ENCODE measurements at regions not wholly inside any gene's neighbourhood (a gene's known extent, or its start where the extent isn't known, plus 50 kb on each side); places are given as distances from the start of the nearest gene placed in this dataset.

GRCh38 chr6:168133687-168134559 lies 54.9 kb upstream of the FRMD1 start:
- Histone ChIP-seq H3K4me3 (ENCODE audit: low read length in 2 of 2) (peak overlapping the region in 1 of 2 donors; percentile 26), H3K27me3 (ENCODE audit: control insufficient read depth in 2 of 2, insufficient read depth in 2 of 2, low read length in 2 of 2) (no peaks in the 10 kb centered on the region), H3K36me3 (ENCODE audit: control insufficient read depth in 2 of 2, insufficient read depth in 2 of 2, low read length in 2 of 2) (no peaks in the 10 kb centered on the region), H3K27ac (ENCODE audit: low read depth in 2 of 2, low read length in 2 of 2) (no peak overlapping the region), H3K9me3 (ENCODE audit: control insufficient read depth in 2 of 2, low read length in 2 of 2) (no peaks in the 10 kb centered on the region), H3K9ac (ENCODE audit: low read depth in 1 of 2, low read length in 2 of 2) (no peak overlapping the region), H3K4me1 (ENCODE audit: control insufficient read depth in 2 of 2, insufficient read depth in 2 of 2, low read length in 2 of 2) (no peaks in the 10 kb centered on the region)

- Histone ChIP-seq H3K4me3 (ENCODE audit: low read length in 2 of 2) (peak overlapping the region in 1 of 2 donors; percentile 26), H3K9me3 (ENCODE audit: control insufficient read depth in 2 of 2, low read length in 2 of 2) (no peaks in the 10 kb centered on the region), H3K27ac (ENCODE audit: low read depth in 2 of 2, low read length in 2 of 2) (no peak overlapping the region), H3K4me1 (ENCODE audit: control insufficient read depth in 2 of 2, insufficient read depth in 2 of 2, low read length in 2 of 2) (no peaks in the 10 kb centered on the region), H3K27me3 (ENCODE audit: control insufficient read depth in 2 of 2, insufficient read depth in 2 of 2, low read length in 2 of 2) (no peaks in the 10 kb centered on the region), H3K36me3 (ENCODE audit: control insufficient read depth in 2 of 2, insufficient read depth in 2 of 2, low read length in 2 of 2) (no peaks in the 10 kb centered on the region), H3K9ac (ENCODE audit: low read depth in 1 of 2, low read length in 2 of 2) (no peak overlapping the region)
These were observed 54.2 kb upstream of the FRMD1 start for GRCh38 chr6:168133168-168133561.

GRCh38 chr6:168132531-168133167 lies 53.6 kb upstream of the FRMD1 start:
- H3K9ac ChIP-seq (ENCODE audit: low read depth in 1 of 2, low read length in 2 of 2): no peak overlapping the region
- no peak overlapping the region for H3K4me3 ChIP-seq (ENCODE audit: low read length in 2 of 2)
- no peaks in the 10 kb centered on the region for H3K27me3 ChIP-seq (ENCODE audit: control insufficient read depth in 2 of 2, insufficient read depth in 2 of 2, low read length in 2 of 2)
- no peaks in the 10 kb centered on the region for H3K36me3 ChIP-seq (ENCODE audit: control insufficient read depth in 2 of 2, insufficient read depth in 2 of 2, low read length in 2 of 2)
- H3K9me3 ChIP-seq (ENCODE audit: control insufficient read depth in 2 of 2, low read length in 2 of 2): no peaks in the 10 kb centered on the region
- no peak overlapping the region for H3K27ac ChIP-seq (ENCODE audit: low read depth in 2 of 2, low read length in 2 of 2)
- H3K4me1 ChIP-seq (ENCODE audit: control insufficient read depth in 2 of 2, insufficient read depth in 2 of 2, low read length in 2 of 2): no peaks in the 10 kb centered on the region

- Histone ChIP-seq H3K4me3 (ENCODE audit: low read length in 2 of 2) (no peak overlapping the region), H3K9me3 (ENCODE audit: control insufficient read depth in 2 of 2, low read length in 2 of 2) (no peaks in the 10 kb centered on the region), H3K27ac (ENCODE audit: low read depth in 2 of 2, low read length in 2 of 2) (no peak overlapping the region), H3K4me1 (ENCODE audit: control insufficient read depth in 2 of 2, insufficient read depth in 2 of 2, low read length in 2 of 2) (no peaks in the 10 kb centered on the region), H3K27me3 (ENCODE audit: control insufficient read depth in 2 of 2, insufficient read depth in 2 of 2, low read length in 2 of 2) (no peaks in the 10 kb centered on the region), H3K36me3 (ENCODE audit: control insufficient read depth in 2 of 2, insufficient read depth in 2 of 2, low read length in 2 of 2) (no peaks in the 10 kb centered on the region), H3K9ac (ENCODE audit: low read depth in 1 of 2, low read length in 2 of 2) (no peak overlapping the region)
These were observed 52.7 kb upstream of the FRMD1 start for GRCh38 chr6:168131464-168132415.

DNA sequence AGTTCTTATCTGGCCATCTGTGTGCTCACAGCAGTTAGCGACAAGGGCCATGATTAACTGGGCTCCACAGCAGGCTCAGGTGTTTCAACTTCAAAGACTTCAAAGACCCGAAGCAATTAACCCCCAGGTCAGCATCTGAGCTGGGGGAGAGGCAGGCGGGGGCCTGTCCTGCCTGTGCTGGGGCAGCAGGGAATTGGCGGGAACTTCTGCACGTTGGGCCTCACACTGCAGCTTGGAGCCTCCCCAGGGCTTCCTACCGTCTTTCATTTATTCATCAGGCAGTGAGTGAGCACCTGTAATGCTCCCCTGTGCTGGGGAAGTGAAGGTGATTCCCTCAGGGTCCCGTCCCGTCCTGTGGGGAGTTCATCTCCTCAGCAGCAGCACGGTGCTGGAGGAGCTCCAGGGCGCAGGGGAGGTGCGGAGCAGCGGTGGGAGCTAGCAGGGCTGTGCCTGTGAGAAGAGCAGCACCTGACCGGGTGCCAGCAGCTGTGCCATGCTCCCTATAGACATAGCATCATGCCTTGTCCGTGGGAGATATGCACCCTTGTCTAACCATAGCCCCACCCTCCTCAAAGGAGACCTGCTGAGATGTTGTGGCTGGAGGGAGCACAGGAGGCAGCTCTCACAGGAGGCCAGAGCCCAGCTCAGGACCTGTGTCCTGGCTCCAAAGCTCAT lies 51.8 kb upstream of the FRMD1 start:
- H3K4me3 ChIP-seq (ENCODE audit: low read length in 2 of 2): no peak overlapping the region
- no peaks in the 10 kb centered on the region for H3K36me3 ChIP-seq (ENCODE audit: control insufficient read depth in 2 of 2, insufficient read depth in 2 of 2, low read length in 2 of 2)
- H3K4me1 ChIP-seq (ENCODE audit: control insufficient read depth in 2 of 2, insufficient read depth in 2 of 2, low read length in 2 of 2): no peaks in the 10 kb centered on the region
- H3K27me3 ChIP-seq (ENCODE audit: control insufficient read depth in 2 of 2, insufficient read depth in 2 of 2, low read length in 2 of 2): no peaks in the 10 kb centered on the region
- no peak overlapping the region for H3K27ac ChIP-seq (ENCODE audit: low read depth in 2 of 2, low read length in 2 of 2)
- no peaks in the 10 kb centered on the region for H3K9me3 ChIP-seq (ENCODE audit: control insufficient read depth in 2 of 2, low read length in 2 of 2)
- H3K9ac ChIP-seq (ENCODE audit: low read depth in 1 of 2, low read length in 2 of 2): no peak overlapping the region

DNA sequence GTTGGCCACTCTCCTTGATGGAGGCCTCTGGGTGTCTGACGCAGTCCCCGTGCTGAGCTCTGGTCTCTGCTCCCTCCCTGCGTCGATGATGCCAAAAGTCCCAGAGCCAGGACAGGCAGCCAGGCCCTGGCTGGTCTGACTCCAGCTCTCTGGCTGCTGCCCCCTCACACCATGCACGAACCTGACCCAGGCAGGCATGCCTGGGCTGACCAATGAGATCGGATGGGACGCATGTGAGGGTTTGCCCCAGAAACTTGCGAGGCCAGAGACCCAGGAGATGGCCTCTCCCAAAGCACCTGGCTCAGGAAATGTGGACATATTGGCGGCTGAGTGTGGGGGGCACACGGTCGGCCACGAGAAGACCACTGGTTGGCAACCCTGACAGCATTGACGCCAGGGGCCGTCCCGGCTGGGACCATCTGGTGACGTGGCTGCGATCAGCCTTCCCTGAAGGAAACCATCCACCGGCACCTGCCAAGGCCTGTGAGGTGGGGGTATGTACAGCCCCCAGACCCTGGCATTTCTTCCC lies 51.2 kb upstream of the FRMD1 start:
- H3K4me1 ChIP-seq (ENCODE audit: control insufficient read depth in 2 of 2, insufficient read depth in 2 of 2, low read length in 2 of 2): no peaks in the 10 kb centered on the region
- H3K27me3 ChIP-seq (ENCODE audit: control insufficient read depth in 2 of 2, insufficient read depth in 2 of 2, low read length in 2 of 2): no peaks in the 10 kb centered on the region
- no peaks in the 10 kb centered on the region for H3K9me3 ChIP-seq (ENCODE audit: control insufficient read depth in 2 of 2, low read length in 2 of 2)
- H3K36me3 ChIP-seq (ENCODE audit: control insufficient read depth in 2 of 2, insufficient read depth in 2 of 2, low read length in 2 of 2): no peaks in the 10 kb centered on the region
- no peak overlapping the region for H3K4me3 ChIP-seq (ENCODE audit: low read length in 2 of 2)
- H3K27ac ChIP-seq (ENCODE audit: low read depth in 2 of 2, low read length in 2 of 2): no peak overlapping the region
- no peak overlapping the region for H3K9ac ChIP-seq (ENCODE audit: low read depth in 1 of 2, low read length in 2 of 2)

- no peak overlapping the region for H3K27ac ChIP-seq (ENCODE audit: low read depth in 2 of 2, low read length in 2 of 2)
- no peaks in the 10 kb centered on the region for H3K4me1 ChIP-seq (ENCODE audit: control insufficient read depth in 2 of 2, insufficient read depth in 2 of 2, low read length in 2 of 2)
- H3K36me3 ChIP-seq (ENCODE audit: control insufficient read depth in 2 of 2, insufficient read depth in 2 of 2, low read length in 2 of 2): no peaks in the 10 kb centered on the region
- H3K9ac ChIP-seq (ENCODE audit: low read depth in 1 of 2, low read length in 2 of 2): no peak overlapping the region
- no peaks in the 10 kb centered on the region for H3K9me3 ChIP-seq (ENCODE audit: control insufficient read depth in 2 of 2, low read length in 2 of 2)
- H3K4me3 ChIP-seq (ENCODE audit: low read length in 2 of 2): no peak overlapping the region
- no peaks in the 10 kb centered on the region for H3K27me3 ChIP-seq (ENCODE audit: control insufficient read depth in 2 of 2, insufficient read depth in 2 of 2, low read length in 2 of 2)
These were observed 50.5 kb upstream of the FRMD1 start for GRCh38 chr6:168129292-168130167.

DNA sequence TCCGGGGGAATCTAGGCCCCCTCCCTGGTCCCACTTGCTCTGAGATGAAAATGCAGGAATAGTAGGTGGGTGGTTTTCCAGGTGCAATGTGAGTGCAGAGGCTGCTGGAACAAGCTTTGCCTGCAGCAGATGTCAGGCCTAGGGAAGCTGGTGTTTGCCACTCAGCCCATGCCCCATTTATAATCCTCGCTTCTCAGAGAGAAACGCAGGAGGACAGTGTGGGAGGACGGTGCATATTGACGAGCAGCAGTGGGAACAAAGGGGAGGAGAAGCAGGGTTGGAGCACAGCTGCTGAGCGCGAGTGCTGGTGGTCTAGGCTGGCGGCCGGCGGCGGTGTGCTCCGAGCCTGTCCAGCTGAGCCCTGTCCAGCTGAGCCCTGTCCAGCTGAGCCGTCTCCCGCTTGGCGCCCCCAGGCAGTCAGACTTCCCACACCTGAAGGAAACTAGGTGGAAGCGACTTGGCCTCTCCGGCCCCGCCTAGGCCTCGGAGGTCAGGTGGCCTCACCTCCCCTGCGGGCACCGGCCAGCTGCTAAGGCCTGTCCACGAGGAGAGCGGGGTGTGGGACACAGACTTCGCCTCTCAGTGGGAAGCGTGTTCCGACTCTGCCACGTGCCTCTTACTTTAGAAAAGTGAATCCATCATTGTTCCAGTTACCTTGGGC lies 49.7 kb upstream of the FRMD1 start:
- H3K9me3 ChIP-seq (ENCODE audit: control insufficient read depth in 2 of 2, low read length in 2 of 2): no peaks in the 10 kb centered on the region
- H3K27me3 ChIP-seq (ENCODE audit: control insufficient read depth in 2 of 2, insufficient read depth in 2 of 2, low read length in 2 of 2): no peaks in the 10 kb centered on the region
- H3K36me3 ChIP-seq (ENCODE audit: control insufficient read depth in 2 of 2, insufficient read depth in 2 of 2, low read length in 2 of 2): no peaks in the 10 kb centered on the region
- H3K4me1 ChIP-seq (ENCODE audit: control insufficient read depth in 2 of 2, insufficient read depth in 2 of 2, low read length in 2 of 2): no peaks in the 10 kb centered on the region
- H3K9ac ChIP-seq (ENCODE audit: low read depth in 1 of 2, low read length in 2 of 2): no peak overlapping the region
- H3K27ac ChIP-seq (ENCODE audit: low read depth in 2 of 2, low read length in 2 of 2): no peak overlapping the region
- no peak overlapping the region for H3K4me3 ChIP-seq (ENCODE audit: low read length in 2 of 2)

Data from mucosa of rectum (tissue), 2 donors.